HG03575 (cell line): ENCODE measurements at regions not wholly inside any gene's neighbourhood (a gene's known extent, or its start where the extent isn't known, plus 50 kb on each side); places are given as distances from the start of the nearest gene placed in this dataset.
"Not testable (repeated sequence)": the region's sequence is repeated elsewhere in the genome, so short reads cannot be mapped to it uniquely, and the experiment has no call there.

Source experiments
- ATAC-seq: cut with Tn5 transposase; IDR thresholded peaks from one replicate; pipeline ENCODE4 v1.9.1; 2021; ENCODE audit not compliant: unreplicated experiment, insufficient number of reproducible peaks, low FRiP score; ENCODE audit errors: extremely low read depth

DNA sequence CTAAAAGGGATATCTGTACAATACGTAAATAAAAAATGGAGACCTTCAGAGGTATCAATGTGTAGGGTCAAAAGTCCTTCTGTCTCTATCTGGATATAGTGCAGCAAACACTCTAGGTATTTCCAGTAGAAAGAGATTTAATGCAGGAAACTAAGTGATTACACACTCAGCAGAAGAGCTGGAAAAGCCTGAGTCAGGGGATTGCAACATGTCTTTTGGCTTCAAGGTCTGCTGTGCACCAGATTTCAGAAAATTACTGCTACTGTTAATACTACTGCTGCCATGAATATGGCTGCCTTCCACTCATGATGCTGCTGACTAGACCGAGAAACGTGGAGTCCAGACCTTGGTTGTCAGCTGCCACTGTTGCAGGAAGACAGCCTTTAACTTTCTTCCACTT, 94.9 kb upstream of the DLX6 start:
- ATAC-seq, result no peak

DNA sequence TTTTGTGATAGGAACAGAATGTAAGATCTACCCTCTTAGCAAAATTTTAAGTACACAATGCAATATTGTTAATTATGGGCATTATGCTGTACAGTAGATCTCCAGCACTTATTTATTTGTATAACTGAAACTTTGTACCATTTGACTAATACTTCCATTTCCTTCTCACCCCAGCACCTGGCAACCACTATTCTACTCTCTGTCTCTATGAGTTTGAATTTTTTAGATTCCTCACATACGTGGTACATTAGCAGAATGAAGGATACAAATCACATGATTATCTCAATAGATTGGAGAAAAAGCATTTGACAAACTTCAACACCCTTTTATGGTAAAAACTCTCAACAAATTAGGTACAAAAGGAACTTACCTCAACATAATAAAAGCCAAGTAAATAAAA, 90.3 kb upstream of the DLX6 start:
- ATAC-seq, result no peak

DNA sequence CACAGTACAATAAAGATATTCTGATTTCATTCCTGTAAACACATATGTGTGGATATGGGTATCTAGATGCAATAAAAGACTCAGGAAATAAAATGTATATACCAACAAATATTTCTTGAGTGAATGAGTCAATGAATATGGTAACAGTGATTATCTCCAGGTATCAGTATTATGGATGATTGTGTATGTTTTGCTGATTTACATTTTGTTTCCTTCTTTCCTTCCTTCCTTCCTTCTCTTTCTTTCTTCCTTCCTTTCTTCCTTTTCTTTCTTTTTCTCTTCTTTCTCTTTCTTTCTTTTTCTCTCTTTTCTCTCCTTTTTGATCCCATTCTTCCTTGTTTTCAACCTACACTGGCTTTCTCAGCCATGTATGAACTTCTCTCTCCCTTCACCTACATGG, 85.3 kb upstream of the DLX6 start:
- ATAC-seq, result no peak

DNA sequence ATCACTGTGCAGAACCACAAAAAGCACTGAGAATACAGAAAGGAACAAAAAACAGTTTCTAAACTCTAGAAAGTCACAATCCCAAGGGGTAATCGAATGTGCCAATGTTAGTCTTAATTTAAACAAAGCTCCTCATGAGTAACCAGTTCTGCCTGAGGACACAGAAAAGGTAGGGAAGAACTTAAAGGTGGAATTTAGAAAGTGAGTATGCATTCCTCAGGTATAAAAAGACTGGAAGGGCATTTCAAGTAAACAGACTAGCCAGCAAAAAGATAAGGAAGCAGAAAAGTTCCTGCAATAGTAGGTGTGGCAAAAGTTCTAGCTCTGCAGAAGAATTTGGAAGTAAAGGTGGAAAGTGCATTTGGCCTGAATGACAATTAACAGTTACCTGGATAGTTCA, 84.6 kb upstream of the DLX6 start:
- ATAC-seq, result no peak

DNA sequence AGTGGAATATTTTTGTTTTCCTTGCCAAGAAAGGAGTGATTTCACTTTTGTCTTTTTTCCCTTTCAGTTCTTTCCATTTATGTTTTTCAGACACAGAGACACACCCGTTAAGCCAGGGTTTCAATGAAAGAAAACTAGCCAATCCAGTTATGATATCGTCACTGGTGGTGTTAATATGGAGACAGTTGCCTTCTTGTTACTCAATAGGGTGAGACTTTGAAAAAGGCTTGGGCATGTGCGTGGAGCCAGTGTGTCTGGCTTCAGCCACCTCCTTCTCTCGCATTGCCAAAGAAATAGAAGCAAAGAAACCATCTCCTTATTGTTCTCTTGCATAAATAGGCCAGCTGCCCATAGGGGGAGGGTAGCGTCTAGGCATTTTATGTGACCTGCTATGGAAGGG, 84.1 kb upstream of the DLX6 start:
- no peak for ATAC-seq

DNA sequence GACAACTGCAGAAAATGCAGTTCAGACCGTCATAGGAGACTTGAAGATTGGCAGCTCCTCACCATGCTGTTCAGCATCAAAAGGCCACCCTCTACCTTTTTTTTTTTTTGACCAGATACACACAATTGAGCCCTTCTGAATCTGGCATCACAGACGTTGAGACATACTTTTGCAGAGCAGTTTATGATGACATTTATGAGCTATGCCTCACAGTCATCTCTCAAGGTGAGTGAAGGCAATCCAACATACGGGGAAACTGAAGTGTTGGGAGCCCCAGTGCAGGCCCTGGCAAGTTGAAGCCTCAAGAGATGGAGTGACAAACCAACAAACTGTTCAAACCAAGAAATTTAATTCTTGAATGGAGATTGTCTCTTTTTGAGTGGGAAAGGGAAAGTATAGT, 83.6 kb upstream of the DLX6 start:
- ATAC-seq, result no peak

DNA sequence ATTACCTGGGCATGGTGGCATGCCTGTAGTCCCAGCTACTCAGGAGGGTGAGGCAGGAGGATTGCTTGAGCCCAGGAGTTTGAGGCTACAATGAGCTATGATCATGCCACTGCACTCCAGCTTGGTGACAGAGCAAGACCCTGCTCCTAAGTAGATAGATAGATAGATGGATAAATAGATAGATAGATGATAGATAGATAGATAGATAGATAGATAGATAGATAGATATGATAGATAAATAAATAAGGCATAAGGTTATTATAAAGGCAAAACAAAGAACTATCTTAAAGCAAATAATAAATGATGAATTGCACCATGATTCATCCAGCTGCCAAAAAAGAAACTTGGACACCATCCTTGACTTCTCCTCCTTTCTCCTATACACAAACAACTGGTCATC, 82.0 kb upstream of the DLX6 start:
- ATAC-seq, result not testable (repeated sequence)

DNA sequence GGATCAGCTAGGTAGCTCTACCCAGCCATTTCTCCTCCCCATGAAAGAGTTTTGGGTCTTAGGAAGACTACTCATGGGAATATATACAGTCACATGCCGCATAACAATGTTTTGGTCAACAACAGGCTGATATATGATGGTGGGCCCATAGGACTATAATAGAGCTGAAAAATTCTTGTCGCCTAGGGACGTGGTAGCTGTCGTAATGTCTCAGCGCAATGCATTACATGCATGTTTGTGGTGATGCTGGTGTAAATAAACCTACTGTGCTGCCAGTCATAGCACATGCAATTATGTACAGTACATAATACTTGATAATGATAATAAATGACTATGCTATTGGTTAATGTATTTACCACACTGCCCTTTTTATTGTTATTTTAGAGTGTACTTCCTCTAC, 78.2 kb upstream of the DLX6 start:
- no peak for ATAC-seq

DNA sequence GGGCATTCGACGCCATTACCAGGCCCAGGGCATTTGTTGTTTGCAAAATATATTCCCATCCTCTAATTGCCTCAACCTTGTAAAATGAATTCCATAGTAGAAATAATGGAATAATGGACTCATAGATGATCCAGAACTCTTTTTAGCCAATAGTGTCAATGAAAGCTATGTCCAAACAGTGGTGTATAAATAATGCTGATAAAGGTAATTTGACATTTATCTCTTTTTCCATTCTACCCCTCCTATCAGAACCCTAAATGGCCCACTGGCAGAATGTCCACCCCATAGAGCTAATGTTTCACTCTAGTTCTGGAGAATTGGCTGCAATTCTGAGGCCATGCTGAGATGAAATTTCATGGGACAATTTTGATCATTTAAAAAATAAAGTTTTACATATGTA, 76.4 kb upstream of the DLX6 start:
- no peak for ATAC-seq

DNA sequence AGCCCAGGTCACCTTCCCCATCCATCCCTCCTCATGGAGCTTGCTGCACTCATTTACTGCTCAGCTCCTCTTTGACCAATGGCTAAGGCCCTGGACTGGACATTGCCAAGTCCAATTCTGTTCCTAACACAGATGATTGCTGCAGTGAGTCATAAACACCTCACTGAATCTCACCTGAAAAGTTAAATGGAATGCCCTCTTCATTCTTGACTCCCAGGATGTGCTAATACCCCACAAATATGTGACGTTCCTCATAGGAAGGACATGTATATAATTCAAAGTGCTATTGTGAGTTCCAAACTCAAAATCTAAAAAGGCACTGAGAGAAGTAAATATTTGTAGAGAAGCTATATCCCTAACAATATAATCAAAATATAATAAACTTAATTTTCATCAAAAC, 73.5 kb upstream of the DLX6 start:
- ATAC-seq, result no peak

DNA sequence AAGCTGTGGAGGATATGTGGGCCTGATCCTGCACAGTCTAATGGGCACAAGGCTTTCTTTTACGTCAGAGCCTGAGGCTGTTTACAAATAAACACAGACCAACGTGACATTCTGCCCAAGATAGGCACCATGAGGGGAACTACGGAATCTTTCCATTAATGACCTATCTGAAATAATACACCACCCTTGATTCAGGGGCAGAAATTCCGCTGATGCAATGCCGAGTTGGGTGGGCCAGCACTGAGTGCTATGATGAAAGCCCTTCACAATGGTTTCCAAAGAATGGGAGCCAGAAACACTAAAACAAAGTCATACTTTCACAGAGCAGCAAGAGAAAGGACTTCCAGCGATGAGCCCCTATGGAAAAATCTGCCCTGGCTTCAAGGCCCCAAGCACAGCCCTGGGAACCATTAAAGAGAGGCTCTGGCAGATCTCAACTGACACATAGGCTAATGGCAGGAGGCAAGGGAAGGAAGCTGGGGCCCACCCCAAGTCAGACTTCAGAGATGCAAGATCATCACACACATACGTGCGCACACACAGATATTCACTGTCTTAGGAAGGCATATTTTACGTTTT, 72.2 kb upstream of the DLX6 start:
- no peak for ATAC-seq

DNA sequence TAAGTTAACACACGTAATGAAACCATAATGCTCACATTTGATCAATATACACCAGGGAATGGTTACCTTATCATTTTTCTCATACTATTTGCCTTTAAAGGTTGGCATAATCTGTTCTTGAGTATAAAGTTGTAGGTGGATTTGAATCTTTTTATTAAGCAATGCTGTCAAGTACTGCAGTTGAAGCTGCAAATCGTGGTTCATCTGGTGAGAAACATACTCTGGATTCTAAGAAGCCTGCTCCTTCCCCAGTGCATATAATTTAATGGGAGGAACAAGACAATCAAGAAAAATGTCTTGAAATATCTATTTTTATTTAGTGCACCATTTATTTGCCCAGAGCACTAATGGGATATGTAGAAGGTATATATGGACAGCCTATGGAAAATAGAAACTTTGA, 68.7 kb upstream of the DLX6 start:
- ATAC-seq, result no peak

DNA sequence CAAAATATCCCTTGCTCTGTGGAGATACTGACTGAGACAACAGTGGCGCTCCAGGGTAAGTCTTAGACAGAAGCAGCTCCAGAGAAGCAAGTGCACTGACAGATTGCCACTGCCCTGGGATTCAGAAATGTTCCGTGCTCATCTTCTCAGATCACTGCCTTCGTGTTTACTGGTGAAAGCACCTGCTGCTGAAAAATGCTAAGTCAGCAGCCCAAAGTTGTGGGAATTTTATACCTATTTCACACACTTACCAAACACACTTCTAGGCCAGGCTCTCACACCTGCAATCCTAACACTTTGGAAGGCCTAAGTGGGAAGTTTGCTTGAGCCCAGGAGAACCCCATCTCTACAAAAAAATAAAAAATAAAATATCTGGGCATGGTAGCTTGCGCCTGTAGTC, 63.2 kb upstream of the DLX6 start:
- no peak for ATAC-seq

DNA sequence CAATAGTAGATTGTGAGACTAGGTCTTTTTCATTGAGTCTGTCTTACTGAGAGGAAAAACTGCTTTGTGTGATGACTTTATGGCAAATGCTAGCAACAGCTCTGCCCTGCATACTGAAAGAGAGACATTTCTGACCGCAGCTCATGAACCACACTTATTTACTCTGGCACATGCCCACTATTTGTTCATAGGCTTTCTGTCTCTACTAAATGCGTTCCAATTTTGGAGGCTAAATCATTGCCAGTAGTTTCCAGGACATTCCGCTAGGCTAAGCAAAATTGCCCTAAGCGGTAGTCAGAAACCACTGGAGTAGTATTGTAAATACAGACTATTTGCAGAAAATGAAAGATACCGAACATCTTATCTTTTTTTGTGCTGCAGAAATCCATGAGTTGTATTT, 55.6 kb upstream of the DLX6 start:
- no peak for ATAC-seq

DNA sequence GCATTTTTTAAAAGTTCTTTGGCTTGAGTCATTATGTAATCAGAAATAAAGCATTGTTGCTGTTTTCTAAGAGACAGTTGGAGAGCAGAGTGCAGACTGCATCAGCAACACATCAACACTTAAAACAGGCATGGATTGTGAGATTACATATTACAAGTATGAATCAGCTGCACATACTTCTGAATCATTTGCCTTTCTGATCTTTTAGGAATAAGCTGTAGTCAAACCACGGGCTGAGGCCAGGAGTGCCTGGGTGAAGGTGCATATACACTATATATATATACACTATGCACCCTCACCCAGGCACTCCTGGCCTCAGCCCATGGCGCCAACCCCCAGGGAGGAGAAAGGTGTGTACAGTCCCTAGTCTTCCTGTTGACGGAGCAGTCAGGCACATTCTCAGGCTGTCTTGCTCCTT, 52.4 kb upstream of the DLX6 start:
- no peak for ATAC-seq

DNA sequence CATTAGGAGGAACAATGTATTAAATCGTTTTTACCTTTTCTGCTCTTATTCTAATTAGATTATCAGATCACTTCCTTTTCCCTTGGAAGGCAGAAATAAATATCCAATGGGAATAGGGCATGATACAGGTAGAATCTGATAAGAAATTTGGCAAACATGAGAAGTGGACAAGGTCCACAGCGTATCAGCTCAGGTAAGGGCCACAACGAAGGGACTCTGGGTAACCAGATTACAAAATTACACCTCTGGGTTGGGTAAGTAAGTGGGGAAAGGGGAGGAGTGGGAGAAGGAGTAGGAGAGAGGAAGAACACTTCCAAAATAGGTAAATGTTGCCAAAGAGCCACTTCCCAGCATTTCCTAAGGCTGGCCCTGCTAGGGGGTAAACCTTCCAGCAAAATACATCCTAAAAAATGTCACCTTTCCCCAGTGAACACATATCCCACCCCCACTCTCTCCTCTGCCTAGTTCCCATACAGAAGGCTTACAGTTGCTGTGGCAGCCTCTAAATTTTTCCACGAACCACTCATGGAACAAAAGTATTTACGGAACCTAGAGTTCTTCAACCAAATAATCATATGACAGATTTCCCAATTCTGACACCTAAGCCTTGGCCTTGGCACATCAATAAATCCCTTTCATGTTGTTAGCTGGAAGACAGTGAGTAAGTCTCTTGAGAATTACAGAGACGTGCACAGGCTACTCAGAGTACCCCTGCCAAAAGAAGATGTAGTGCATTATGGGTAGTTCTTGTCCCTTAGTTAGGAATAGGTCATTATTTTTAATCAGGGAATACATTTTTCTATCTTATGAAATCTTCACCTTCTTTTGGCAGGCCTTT, 51.5 kb upstream of the DLX6 start:
- no peak for ATAC-seq
